ENCODE measurements at regions not wholly inside any gene's neighbourhood (a gene's known extent, or its start where the extent isn't known, plus 50 kb on each side); places are given as distances from the start of the nearest gene placed in this dataset.

DNA sequence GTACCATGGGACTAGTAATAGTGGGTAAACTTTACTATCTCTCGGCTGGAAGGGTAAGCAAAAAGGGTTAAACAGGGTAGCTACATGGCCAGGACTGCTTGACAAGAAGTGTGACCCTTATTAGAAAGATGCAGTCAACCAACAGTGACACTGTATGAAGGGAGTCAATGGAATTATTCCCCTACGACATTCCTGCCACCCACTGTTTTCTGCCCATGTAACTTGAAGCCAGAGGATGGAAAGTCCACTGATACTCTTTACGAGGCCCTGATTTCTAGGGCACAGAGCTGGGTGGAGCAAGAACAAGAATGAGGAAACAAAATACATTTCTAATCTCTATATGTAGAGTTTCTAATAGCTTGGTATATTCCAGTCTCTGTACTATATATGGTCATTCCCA lies 1102.5 kb downstream of the CDH11 start:
- no peak for DNase-seq (ENCODE audit: low read depth)

DNA sequence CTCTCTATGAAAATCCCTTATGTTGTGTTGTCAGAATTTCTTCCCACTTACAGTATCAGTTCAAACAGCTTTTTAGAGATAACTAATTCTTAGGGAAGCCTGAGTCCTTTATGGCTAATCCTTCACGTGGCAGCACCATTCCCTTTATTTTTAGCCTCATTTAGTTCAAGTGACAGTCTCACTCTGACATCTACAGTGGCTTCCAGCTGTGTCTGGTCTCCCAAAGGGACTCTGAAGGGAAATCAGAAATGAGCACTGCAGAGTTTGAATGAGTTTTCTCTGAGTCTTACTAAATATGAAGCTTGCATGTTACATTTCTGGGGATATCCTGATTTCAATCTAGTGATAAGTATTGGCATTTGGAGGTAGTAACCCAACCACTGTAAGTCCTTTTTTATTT lies 1104.1 kb downstream of the CDH11 start:
- DNase-seq (ENCODE audit: low read depth), result no peak

DNA sequence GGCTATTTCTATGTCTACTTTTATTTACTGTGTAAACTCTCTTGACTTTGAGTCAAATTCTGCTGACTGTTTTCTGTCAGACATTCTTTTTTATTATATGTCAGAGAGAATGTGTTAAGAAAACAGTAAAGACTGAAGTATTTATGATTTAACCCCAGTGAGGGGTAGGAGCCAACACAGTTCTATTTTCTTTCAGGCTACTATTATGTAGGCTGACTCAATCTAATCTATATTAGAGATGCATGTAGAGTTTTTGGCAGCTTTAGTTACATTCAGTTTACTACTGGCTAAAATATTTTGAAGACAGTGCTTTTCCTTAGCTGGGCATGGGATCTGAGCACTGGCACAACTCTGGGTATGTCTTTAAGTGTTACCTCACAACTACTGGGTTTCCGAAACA lies 1108.0 kb downstream of the CDH11 start:
- no peak for DNase-seq (ENCODE audit: low read depth)

GRCh38 chr16:64012166-64012565 lies 1109.7 kb downstream of the CDH11 start:
- peak; percentile 0 for DNase-seq (ENCODE audit: low read depth)

GRCh38 chr16:64011650-64012049 lies 1110.2 kb downstream of the CDH11 start:
- no peak for DNase-seq (ENCODE audit: low read depth)

DNA sequence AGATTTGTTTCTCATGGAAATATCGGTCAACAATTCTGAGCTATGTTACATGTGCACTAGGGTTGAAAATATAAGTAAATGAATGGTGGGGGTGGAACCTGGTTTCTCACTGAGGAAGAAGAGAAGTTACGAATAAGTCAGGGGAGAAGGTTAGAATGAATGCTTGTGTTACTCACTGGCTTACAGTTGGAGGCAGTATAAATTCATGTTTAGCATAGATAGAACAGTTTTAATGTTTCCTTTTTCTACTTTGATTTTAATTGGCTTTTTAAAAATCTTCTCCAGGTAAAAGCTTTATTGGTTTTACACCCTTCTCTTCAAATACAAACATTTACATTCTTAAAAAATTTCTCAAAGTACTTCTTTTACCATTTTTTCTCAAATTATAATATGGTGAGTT lies 1113.7 kb downstream of the CDH11 start:
- no peak for DNase-seq (ENCODE audit: low read depth)

- DNase-seq (ENCODE audit: low read depth), result no peak
Measured at GRCh38 chr16:64004116-64004515, 1117.7 kb downstream of the CDH11 start.

GRCh38 chr16:63995025-63995424 lies 1126.8 kb downstream of the CDH11 start:
- DNase-seq (ENCODE audit: low read depth), result no peak

GRCh38 chr16:63983401-63983800 lies 1138.5 kb downstream of the CDH11 start:
- no peak for DNase-seq (ENCODE audit: low read depth)

- no peak for DNase-seq (ENCODE audit: low read depth)
Measured at GRCh38 chr16:63982741-63983140, 1139.1 kb downstream of the CDH11 start.

- no peak for DNase-seq (ENCODE audit: low read depth)
Measured at GRCh38 chr16:63982110-63982509, 1139.8 kb downstream of the CDH11 start.

- no peak for DNase-seq (ENCODE audit: low read depth)
Measured at GRCh38 chr16:63981639-63982038, 1140.2 kb downstream of the CDH11 start.

DNA sequence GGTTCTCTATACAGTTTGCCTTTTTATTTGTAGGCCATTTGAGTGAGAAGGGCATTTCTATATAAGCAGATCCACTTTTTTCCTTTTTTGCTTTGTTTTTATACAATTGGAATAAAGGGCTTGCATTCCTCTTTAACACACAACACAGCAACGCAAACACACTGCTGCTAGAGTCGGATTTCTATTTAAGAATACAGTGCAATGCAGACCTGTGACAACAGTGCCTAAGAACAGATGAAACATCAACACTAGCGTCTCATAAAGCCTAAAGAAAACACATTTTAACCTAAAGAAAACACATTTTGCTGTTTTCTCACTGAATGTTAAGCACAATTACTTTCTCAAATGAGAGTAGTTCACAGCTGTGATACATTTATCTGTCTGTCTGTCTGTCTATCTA lies 1141.1 kb downstream of the CDH11 start:
- DNase-seq (ENCODE audit: low read depth), result no peak

- DNase-seq (ENCODE audit: low read depth), result no peak
Measured at GRCh38 chr16:63978240-63978639, 1143.6 kb downstream of the CDH11 start.

DNA sequence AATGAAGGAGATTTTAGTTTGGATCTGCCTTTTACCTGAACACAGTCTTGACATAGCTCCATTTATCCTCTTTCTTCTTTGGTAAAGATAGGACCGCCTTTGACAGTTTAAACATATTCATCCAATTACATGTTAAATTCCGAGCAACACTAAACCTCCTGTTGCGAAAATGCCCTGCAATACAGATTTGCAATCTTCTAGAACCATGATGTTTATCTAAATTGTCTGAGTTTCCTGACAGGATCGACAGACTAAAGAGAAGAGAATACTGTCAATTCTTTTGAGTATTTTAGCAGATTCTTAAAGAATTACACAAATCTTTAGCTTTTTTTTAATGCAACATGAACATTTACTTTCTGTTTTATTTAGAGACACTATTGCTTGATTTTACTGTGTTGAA lies 1145.5 kb downstream of the CDH11 start:
- no peak for DNase-seq (ENCODE audit: low read depth)

GRCh38 chr16:63975669-63976068 lies 1146.2 kb downstream of the CDH11 start:
- no peak for DNase-seq (ENCODE audit: low read depth)

GRCh38 chr16:63967966-63968365 lies 1153.9 kb downstream of the CDH11 start:
- no peak for DNase-seq (ENCODE audit: low read depth)

GRCh38 chr16:63960321-63960720 lies 1161.5 kb downstream of the CDH11 start:
- no peak for DNase-seq (ENCODE audit: low read depth)

DNA sequence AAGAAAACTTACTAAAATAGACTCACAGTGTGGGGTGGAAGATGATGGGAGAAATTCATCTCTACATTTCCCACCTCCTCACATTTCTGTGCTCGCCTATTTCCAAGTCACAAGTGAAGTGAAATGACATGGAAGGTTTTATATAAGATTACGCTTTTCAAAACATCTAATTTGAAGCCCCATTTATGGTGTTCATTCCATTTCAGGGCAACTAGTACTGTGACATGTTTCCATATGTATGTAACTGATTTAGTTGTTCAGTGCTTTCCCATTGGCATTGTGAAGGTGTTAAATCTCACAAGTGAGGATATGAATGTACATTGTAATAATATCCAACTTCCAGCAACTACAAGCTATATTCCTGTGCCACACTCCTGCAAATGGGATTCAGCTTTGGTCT lies 1174.8 kb downstream of the CDH11 start:
- DNase-seq (ENCODE audit: low read depth), result no peak

- no peak for DNase-seq (ENCODE audit: low read depth)
Measured at GRCh38 chr16:63945806-63946205, 1176.1 kb downstream of the CDH11 start.

DNA sequence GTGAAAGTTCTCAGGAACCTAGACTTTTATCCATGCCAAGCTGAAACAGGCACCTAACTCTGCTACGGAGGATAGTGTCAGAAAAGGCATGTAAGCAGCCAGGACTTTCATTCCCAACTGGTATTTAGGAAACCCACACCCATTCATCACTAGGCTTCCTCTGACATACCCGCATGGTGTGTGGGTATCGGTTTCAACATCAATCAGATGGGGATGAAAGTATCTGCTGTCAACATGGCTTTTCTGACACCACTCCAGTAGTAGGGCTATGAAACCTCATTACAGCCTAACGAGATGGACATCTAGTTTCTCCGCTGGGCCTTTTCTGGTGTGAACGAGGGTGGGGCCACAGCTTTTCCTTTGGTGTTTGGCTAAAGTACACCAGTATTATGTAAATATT lies 1178.3 kb downstream of the CDH11 start:
- DNase-seq (ENCODE audit: low read depth), result no peak

GRCh38 chr16:63938661-63939060 lies 1183.2 kb downstream of the CDH11 start:
- DNase-seq (ENCODE audit: low read depth), result peak; percentile 12

DNA sequence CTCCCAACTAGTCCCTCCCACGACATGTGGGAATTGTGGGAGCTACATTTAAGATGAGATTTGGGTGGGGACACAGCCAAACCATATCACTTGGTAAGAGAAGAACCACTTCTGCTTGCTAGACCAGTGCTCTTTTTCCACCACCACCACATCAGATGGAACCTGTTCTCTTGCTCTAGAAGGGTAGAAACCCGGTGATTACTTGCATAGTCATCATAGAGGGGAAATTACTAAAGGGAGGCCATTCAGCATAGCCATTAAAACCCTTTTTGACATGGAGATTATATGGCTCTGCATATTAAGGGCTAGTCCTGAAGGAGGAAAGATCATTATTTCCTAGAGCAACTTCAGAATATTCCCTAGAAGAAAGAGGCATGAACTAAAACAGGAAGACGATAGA lies 1188.0 kb downstream of the CDH11 start:
- no peak for DNase-seq (ENCODE audit: low read depth)

DNA sequence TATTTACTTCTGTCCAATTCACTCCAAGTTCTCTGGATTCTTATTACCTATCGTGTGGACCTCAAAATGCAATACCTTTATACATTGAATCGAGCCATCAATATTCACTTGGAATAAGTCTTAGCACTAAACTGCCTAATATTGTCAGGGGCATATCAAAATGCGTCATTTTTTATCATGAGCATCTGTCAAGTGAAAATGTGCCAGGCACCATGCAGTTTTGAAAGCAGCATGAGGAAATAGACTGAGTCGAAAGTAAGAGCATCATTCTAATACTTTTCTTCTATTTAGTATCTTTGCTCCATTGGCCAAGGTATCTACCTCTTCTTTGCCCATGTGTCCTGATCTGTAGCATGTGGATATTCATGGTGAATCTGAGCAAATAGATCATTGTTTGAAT lies 1193.4 kb downstream of the CDH11 start:
- DNase-seq (ENCODE audit: low read depth), result no peak

GRCh38 chr16:63925221-63925620 lies 1196.6 kb downstream of the CDH11 start:
- no peak for DNase-seq (ENCODE audit: low read depth)

Data from iris pigment epithelial cell (primary cell).